SH-SY5Y (cell line): ENCODE measurements at regions not wholly inside any gene's neighbourhood (a gene's known extent, or its start where the extent isn't known, plus 50 kb on each side); places are given as distances from the start of the nearest gene placed in this dataset.

Source experiments
- GATA2 ChIP-seq: IDR thresholded peaks from 2 replicates; pipeline ENCODE4 v1.6.1; 2011; ENCODE audit warnings: mild to moderate bottlenecking, low read depth, low read length
- GATA3 ChIP-seq: IDR thresholded peaks from 2 replicates; pipeline ENCODE4 v1.6.1; 2011; ENCODE audit warnings: low read depth, mild to moderate bottlenecking, low read length, moderate library complexity

- no peak for TF ChIP-seq GATA3
- TF ChIP-seq GATA2, result no peak
Observed at GRCh38 chr2:105627534-105627933, 117.2 kb upstream of the NCK2 start.
